HCT116 (cell line): ENCODE measurements at regions not wholly inside any gene's neighbourhood (a gene's known extent, or its start where the extent isn't known, plus 50 kb on each side); places are given as distances from the start of the nearest gene placed in this dataset.

Experiments used
- ATAC-seq: fragments of 200-7000 bp; cut with Tn5 transposase; 2 replicates; pipeline ENCODE4 v1.9.1; 2020; ENCODE audit warnings: mild to moderate bottlenecking, moderate library complexity
- BruUV-seq: library from RNA; stranded (reverse); fragments of 400-500 nt; replicated peaks from 2 replicates; lab custom pipeline; 2021; lab: Mats Ljungman, UMichigan
- CTCF ChIA-PET: fragments of 300-600 bp; sonication (Branson Sonifier 250); formaldehyde crosslinking; loops from one replicate; lab custom pipeline; 2021; ENCODE audit warnings: antibody characterized with exemption; lab: Charles Lee
- POLR2A ChIA-PET: fragments of 300-600, 350-600 bp; sonication (Branson Sonifier 250); formaldehyde crosslinking; loops from one replicate; lab custom pipeline; 2021; ENCODE audit warnings: antibody characterized with exemption; lab: Charles Lee
- RAD21 ChIA-PET, 2 experiments: fragments of 300-600 bp; sonication (Branson Sonifier 250); formaldehyde crosslinking; loops; one replicate each; lab custom pipeline; 2023; ENCODE audit warnings: low total read pairs in 2 of 2; ENCODE audit not compliant: uncharacterized antibody in 2 of 2, unreplicated experiment in 2 of 2, low non-redundant PET in 1 of 2; lab: Charles Lee
- DNase-seq: peaks from one replicate; pipeline ENCODE4 v3.0.0-alpha.2; 2010; ENCODE audit warnings: low read depth, low spot score
- H2AFZ ChIP-seq: fragments of 200-600 bp; shearing (Covaris generic), sonication (generic); 2 replicates; pipeline ENCODE4 v1.6.1; 2017; ENCODE audit warnings: low read depth, mixed run types, mixed read lengths, antibody characterized with exemption, low read length; ENCODE audit not compliant: poor library complexity, severe bottlenecking
- H3K27ac ChIP-seq: 2 replicates; pipeline ENCODE4 v1.5.1; 2012; ENCODE audit warnings: low read depth, low read length
- H3K27me3 ChIP-seq: fragments of 200-600 bp; sonication (generic); 2 replicates; pipeline ENCODE4 v1.6.1; 2016; ENCODE audit warnings: mixed run types, low read length, mixed read lengths; ENCODE audit not compliant: insufficient read depth
- H3K36me3 ChIP-seq, 2 experiments: fragments of 200-500 bp in 1 of 2; fragments of 200-600 bp in 1 of 2; sonication (Bioruptor generic) in 1 of 2; sonication (generic) in 1 of 2; 2 replicates each; pipeline versions ENCODE4 v1.5.1 to v1.6.1; 2014 to 2016; ENCODE audit warnings: low read length in 2 of 2, inconsistent platforms in 1 of 2, mixed read lengths in 1 of 2, mixed run types in 1 of 2; ENCODE audit not compliant: insufficient read depth in 2 of 2, control insufficient read depth in 1 of 2
- H3K4me1 ChIP-seq, 2 experiments: fragments of 200-600 bp in 1 of 2; sonication (generic) in 1 of 2; 2 replicates each; pipeline versions ENCODE4 v1.5.1 to v1.6.1; 2012 to 2017; ENCODE audit warnings: low read length in 2 of 2, inconsistent platforms in 1 of 2, mild to moderate bottlenecking in 1 of 2, mixed read lengths in 1 of 2, mixed run types in 1 of 2, moderate library complexity in 1 of 2; ENCODE audit not compliant: insufficient read depth in 2 of 2, control insufficient read depth in 1 of 2
- H3K4me2 ChIP-seq: fragments of 200-600 bp; sonication (generic); 2 replicates; pipeline ENCODE4 v1.6.1; 2017; ENCODE audit warnings: mixed run types, low read length, mixed read lengths
- H3K4me3 ChIP-seq, 2 experiments: fragments of 200-600 bp in 1 of 2; sonication (generic) in 1 of 2; replicated peaks in 1 of 2; 2 replicates each; pipeline ENCODE4 v1.5.1; 2011 to 2016; ENCODE audit warnings: low read length in 2 of 2, control low read depth in 1 of 2, low read depth in 1 of 2, mild to moderate bottlenecking in 1 of 2, mixed read lengths in 1 of 2, mixed run types in 1 of 2
- H3K79me2 ChIP-seq: fragments of 200-600 bp; sonication (generic); 2 replicates; pipeline ENCODE4 v1.6.1; 2017; ENCODE audit warnings: mild to moderate bottlenecking, mixed run types, low read length, moderate library complexity, mixed read lengths; ENCODE audit not compliant: insufficient read depth
- H3K9ac ChIP-seq: fragments of 200-600 bp; sonication (generic); 2 replicates; pipeline ENCODE4 v1.6.1; 2016; ENCODE audit warnings: low read length, mixed read lengths
- H3K9me2 ChIP-seq: fragments of 200-600 bp; sonication (generic), shearing (Covaris generic); 2 replicates; pipeline ENCODE4 v1.6.1; 2017; ENCODE audit warnings: mixed run types, mild to moderate bottlenecking, moderate library complexity; ENCODE audit not compliant: insufficient read depth
- H3K9me3 ChIP-seq, 2 experiments: fragments of 200-500 bp in 1 of 2; fragments of 200-600 bp in 1 of 2; sonication (Bioruptor generic) in 1 of 2; sonication (generic) in 1 of 2; 2 replicates each; pipeline ENCODE4 v1.6.1; 2014 to 2017; ENCODE audit warnings: low read length in 2 of 2, mixed read lengths in 2 of 2, inconsistent platforms in 1 of 2, low read depth in 1 of 2, mild to moderate bottlenecking in 1 of 2, mixed run types in 1 of 2, moderate library complexity in 1 of 2; ENCODE audit not compliant: control insufficient read depth in 1 of 2, insufficient read depth in 1 of 2
- H4K20me1 ChIP-seq: fragments of 200-600 bp; sonication (generic), shearing (Covaris generic); 2 replicates; pipeline ENCODE4 v1.6.1; 2017; ENCODE audit warnings: mixed run types, mild to moderate bottlenecking, moderate library complexity; ENCODE audit not compliant: insufficient read depth
- ATF3 ChIP-seq: IDR thresholded peaks from 2 replicates; pipeline ENCODE4 v1.6.1; 2012
- CEBPB ChIP-seq: IDR thresholded peaks from 2 replicates; pipeline ENCODE4 v1.6.1; 2012; ENCODE audit warnings: low read depth
- ELF1 ChIP-seq: IDR thresholded peaks from 2 replicates; pipeline ENCODE4 v1.6.1; 2012; ENCODE audit warnings: low read depth, borderline replicate concordance
- EZH2 ChIP-seq: fragments of 200-600 bp; sonication (generic); IDR thresholded peaks from 2 replicates; pipeline ENCODE4 v1.6.1; 2017; ENCODE audit warnings: antibody characterized with exemption, mixed run types
- EZH2phosphoT487 ChIP-seq: fragments of 200-600 bp; IDR thresholded peaks from 2 replicates; pipeline ENCODE4 v1.6.1; 2018; ENCODE audit warnings: antibody characterized with exemption, borderline replicate concordance
- FOSL1 ChIP-seq: IDR thresholded peaks from 2 replicates; pipeline ENCODE4 v1.6.1; 2012; ENCODE audit warnings: low read depth
- JUND ChIP-seq: IDR thresholded peaks from 2 replicates; pipeline ENCODE4 v1.6.1; 2012
- POLR2A ChIP-seq: IDR thresholded peaks from 2 replicates; pipeline ENCODE4 v1.7.0; 2011; ENCODE audit warnings: borderline replicate concordance; ENCODE audit not compliant: insufficient read depth, insufficient read length; ENCODE audit errors: extremely low read depth
- RAD21 ChIP-seq: IDR thresholded peaks from 2 replicates; pipeline ENCODE4 v1.6.1; 2012; ENCODE audit warnings: low read depth, mild to moderate bottlenecking
- SIN3A ChIP-seq: IDR thresholded peaks from 2 replicates; pipeline ENCODE4 v1.6.1; 2012; ENCODE audit warnings: low read depth
- SP1 ChIP-seq: IDR thresholded peaks from 2 replicates; pipeline ENCODE4 v1.6.1; 2012; ENCODE audit warnings: low read depth
- SRF ChIP-seq: IDR thresholded peaks from 2 replicates; pipeline ENCODE4 v1.6.1; 2012; ENCODE audit warnings: low read depth
- TCF7L2 ChIP-seq: IDR thresholded peaks from 2 replicates; pipeline ENCODE4 v1.7.0; 2011; ENCODE audit warnings: borderline replicate concordance, inconsistent platforms; ENCODE audit not compliant: insufficient read depth, insufficient read length; ENCODE audit errors: extremely low read depth
- YY1 ChIP-seq: IDR thresholded peaks from 2 replicates; pipeline ENCODE4 v1.6.1; 2011; ENCODE audit warnings: low read length, low read depth, moderate library complexity, mild to moderate bottlenecking; ENCODE audit not compliant: insufficient replicate concordance; ENCODE audit errors: extremely low read depth
- ZFX ChIP-seq: fragments of 450-650 bp; IDR thresholded peaks from 2 replicates; pipeline ENCODE4 v1.6.1; 2017
- ZNF274 ChIP-seq: fragments of 200-500 bp; sonication (Bioruptor generic); IDR thresholded peaks from 2 replicates; pipeline ENCODE4 v1.6.1; 2014; ENCODE audit warnings: mild to moderate bottlenecking, low read depth, low read length, inconsistent platforms
- intact Hi-C: fragments of 100-400 bp; cut with micrococcal nuclease; formaldehyde crosslinking; loops from 2 replicates; pipeline ENCODE4 v1.10.0; 2022
- TF ChIP-seq, protein P1 (sequence below): IDR thresholded peaks from 2 replicates; pipeline ENCODE4 v1.6.1; 2011; ENCODE audit warnings: mild to moderate bottlenecking, low read length, moderate library complexity; ENCODE audit not compliant: insufficient replicate concordance; ENCODE audit errors: extremely low read depth

- Histone ChIP-seq H2AFZ (no peak overlapping the region), H4K20me1 (no peaks in the 10 kb centered on the region), H3K36me3 (no peaks in the 10 kb centered on the region), H3K4me2 (no peak overlapping the region), H3K4me3 (no peak overlapping the region), H3K9me2 (no peaks in the 10 kb centered on the region), H3K4me1 (no peaks in the 10 kb centered on the region), H3K9ac (no peak overlapping the region), H3K79me2 (no peaks in the 10 kb centered on the region), H3K27me3 (no peaks in the 10 kb centered on the region), H3K9me3 (no peaks in the 10 kb centered on the region), H3K27ac (no peak overlapping the region)
- DNase-seq (no peak), ATAC-seq (no peak)
- no TSS peak for BruUV-seq
- TF ChIP-seq, protein P1, sequence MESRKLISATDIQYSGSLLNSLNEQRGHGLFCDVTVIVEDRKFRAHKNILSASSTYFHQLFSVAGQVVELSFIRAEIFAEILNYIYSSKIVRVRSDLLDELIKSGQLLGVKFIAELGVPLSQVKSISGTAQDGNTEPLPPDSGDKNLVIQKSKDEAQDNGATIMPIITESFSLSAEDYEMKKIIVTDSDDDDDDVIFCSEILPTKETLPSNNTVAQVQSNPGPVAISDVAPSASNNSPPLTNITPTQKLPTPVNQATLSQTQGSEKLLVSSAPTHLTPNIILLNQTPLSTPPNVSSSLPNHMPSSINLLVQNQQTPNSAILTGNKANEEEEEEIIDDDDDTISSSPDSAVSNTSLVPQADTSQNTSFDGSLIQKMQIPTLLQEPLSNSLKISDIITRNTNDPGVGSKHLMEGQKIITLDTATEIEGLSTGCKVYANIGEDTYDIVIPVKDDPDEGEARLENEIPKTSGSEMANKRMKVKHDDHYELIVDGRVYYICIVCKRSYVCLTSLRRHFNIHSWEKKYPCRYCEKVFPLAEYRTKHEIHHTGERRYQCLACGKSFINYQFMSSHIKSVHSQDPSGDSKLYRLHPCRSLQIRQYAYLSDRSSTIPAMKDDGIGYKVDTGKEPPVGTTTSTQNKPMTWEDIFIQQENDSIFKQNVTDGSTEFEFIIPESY: no peak
- TF ChIP-seq ELF1 (no peak), YY1 (no peak), CEBPB (no peak), SP1 (no peak), EZH2 (no peak), EZH2phosphoT487 (no peak), ATF3 (no peak)
- CTCF ChIA-PET: no interaction called here
- intact Hi-C loops: no loop called here
- RAD21 ChIA-PET: no interaction called here
- POLR2A ChIA-PET: no interaction called here
Observed at GRCh38 chr4:120266602-120267001, 200.0 kb upstream of the MAD2L1 start.

- H2AFZ ChIP-seq: no peak overlapping the region
- H4K20me1 ChIP-seq: no peaks in the 10 kb centered on the region
- no peaks in the 10 kb centered on the region; the same call in 1 of the 2 replicates for H3K9me2 ChIP-seq
- CTCF ChIA-PET: no interaction called here
- no peak overlapping the region for H3K9ac ChIP-seq
- H3K27me3 ChIP-seq: no peaks in the 10 kb centered on the region
- POLR2A ChIA-PET: no interaction called here
- no TSS peak for BruUV-seq
- H3K79me2 ChIP-seq: no peaks in the 10 kb centered on the region
- intact Hi-C loops: no loop called here
- RAD21 ChIA-PET: no interaction called here
- ATAC-seq: no peak
- H3K4me2 ChIP-seq: no peak overlapping the region
- H3K4me1 ChIP-seq: no peaks in the 10 kb centered on the region
- H3K9me3 ChIP-seq: no peaks in the 10 kb centered on the region
- H3K36me3 ChIP-seq: no peaks in the 10 kb centered on the region
- DNase-seq: no peak
- H3K4me3 ChIP-seq: no peak overlapping the region
- no peak overlapping the region for H3K27ac ChIP-seq
- TF ChIP-seq ZFX (no peak), EZH2 (no peak), ZNF274 (no peak), FOSL1 (no peak), SRF (no peak), JUND (no peak), POLR2A (no peak), YY1 (no peak), EZH2phosphoT487 (no peak), SP1 (no peak), TCF7L2 (no peak), SIN3A (no peak), CEBPB (no peak), RAD21 (no peak)
- TF ChIP-seq, protein P1: no peak
Observed at GRCh38 chr4:120263618-120264017, 197.0 kb upstream of the MAD2L1 start.
